WTC11 (cell line): ENCODE measurements at regions not wholly inside any gene's neighbourhood (a gene's known extent, or its start where the extent isn't known, plus 50 kb on each side); places are given as distances from the start of the nearest gene placed in this dataset.

Experiments
- ATAC-seq: fragments of 200-7000 bp; cut with Tn5 transposase; 2 replicates; pipeline ENCODE4 v1.10.0; 2021; ENCODE audit warnings: mild to moderate bottlenecking, moderate library complexity
- CTCF ChIA-PET: fragments of 300-600 bp; sonication (Branson Sonifier 250); formaldehyde crosslinking; loops from one replicate; lab custom pipeline; 2021; ENCODE audit warnings: antibody characterized with exemption; lab: Charles Lee
- POLR2A ChIA-PET: fragments of 350-600 bp; sonication (Branson Sonifier 250); formaldehyde crosslinking; loops from one replicate; lab custom pipeline; 2021; ENCODE audit warnings: antibody characterized with exemption; lab: Charles Lee
- DNase-seq: peaks from one replicate; pipeline ENCODE4 v3.0.0; 2021; ENCODE audit warnings: low spot score
- H3K27ac Mint-ChIP-seq: 2 replicates; pipeline ENCODE4 v1.8.0; 2021; ENCODE audit warnings: mixed read lengths
- H3K27me3 Mint-ChIP-seq: 2 replicates; pipeline ENCODE4 v1.8.0; 2021; ENCODE audit warnings: low read depth, mild to moderate bottlenecking, moderate library complexity, mixed read lengths
- H3K36me3 Mint-ChIP-seq: 2 replicates; pipeline ENCODE4 v1.8.0; 2021; ENCODE audit warnings: mixed read lengths
- H3K4me1 Mint-ChIP-seq: 2 replicates; pipeline ENCODE4 v1.8.0; 2022; ENCODE audit warnings: mixed read lengths
- H3K4me3 Mint-ChIP-seq: 2 replicates; pipeline ENCODE4 v1.8.0; 2021; ENCODE audit warnings: mild to moderate bottlenecking, moderate library complexity, mixed read lengths
- H3K9me3 Mint-ChIP-seq: 2 replicates; pipeline ENCODE4 v1.8.0; 2021; ENCODE audit warnings: mixed read lengths
- ARID4B ChIP-seq: sonication (generic); formaldehyde crosslinking; IDR thresholded peaks from 2 replicates; pipeline ENCODE4 v1.8.0; 2023; ENCODE audit warnings: missing genetic modification reagents, mild to moderate bottlenecking, borderline replicate concordance
- CREB1 ChIP-seq: sonication (generic); formaldehyde crosslinking; IDR thresholded peaks from 2 replicates; pipeline ENCODE4 v1.8.0; 2023; ENCODE audit warnings: mild to moderate bottlenecking, missing genetic modification reagents
- ELF4 ChIP-seq: sonication (generic); formaldehyde crosslinking; IDR thresholded peaks from 2 replicates; pipeline ENCODE4 v1.8.1; 2022; ENCODE audit warnings: low read depth, mild to moderate bottlenecking, moderate library complexity, missing genetic modification reagents
- FOXK1 ChIP-seq: sonication (generic); formaldehyde crosslinking; IDR thresholded peaks from 2 replicates; pipeline ENCODE4 v1.8.0; 2022; ENCODE audit warnings: mild to moderate bottlenecking, moderate library complexity, missing genetic modification reagents
- IRF1 ChIP-seq: sonication (generic); formaldehyde crosslinking; IDR thresholded peaks from 2 replicates; pipeline ENCODE4 v1.8.0; 2023; ENCODE audit warnings: missing genetic modification reagents
- KAT7 ChIP-seq: sonication (generic); formaldehyde crosslinking; IDR thresholded peaks from 2 replicates; pipeline ENCODE4 v1.8.1; 2023; ENCODE audit warnings: missing genetic modification reagents, mild to moderate bottlenecking, borderline replicate concordance
- MYBL2 ChIP-seq: sonication (generic); formaldehyde crosslinking; IDR thresholded peaks from 2 replicates; pipeline ENCODE4 v1.8.1; 2023; ENCODE audit warnings: mild to moderate bottlenecking, moderate library complexity, missing genetic modification reagents
- RELA ChIP-seq: sonication (generic); formaldehyde crosslinking; IDR thresholded peaks from 2 replicates; pipeline ENCODE4 v1.8.1; 2022; ENCODE audit warnings: missing genetic modification reagents, mild to moderate bottlenecking, borderline replicate concordance
- SOX15 ChIP-seq: fragments of 250-450 bp; sonication (Bioruptor Pico); IDR thresholded peaks from 2 replicates; pipeline ENCODE4 v1.9.0; 2021; ENCODE audit warnings: mild to moderate bottlenecking
- TP53 ChIP-seq: sonication (generic); formaldehyde crosslinking; IDR thresholded peaks from 2 replicates; pipeline ENCODE4 v1.8.1; 2023; ENCODE audit warnings: mild to moderate bottlenecking, missing genetic modification reagents
- ZNF671 ChIP-seq: fragments of 250-450 bp; sonication (Bioruptor Pico); IDR thresholded peaks from 2 replicates; pipeline ENCODE4 v1.8.0; 2021; ENCODE audit warnings: mild to moderate bottlenecking
- ZSCAN18 ChIP-seq: fragments of 250-450 bp; sonication (Bioruptor Pico); IDR thresholded peaks from 2 replicates; pipeline ENCODE4 v2.1.2; 2022; ENCODE audit warnings: mild to moderate bottlenecking, moderate library complexity
- TF ChIP-seq, protein P1 (sequence below): fragments of 200-600 bp; IDR thresholded peaks from 2 replicates; pipeline ENCODE4 v1.8.0; 2022; ENCODE audit warnings: antibody characterized with exemption
- TF ChIP-seq, protein P2 (sequence below): fragments of 250-450 bp; sonication (Bioruptor Pico); IDR thresholded peaks from 2 replicates; pipeline ENCODE4 v1.9.0; 2021; ENCODE audit warnings: mild to moderate bottlenecking
- TF ChIP-seq, protein P3 (sequence below): sonication (generic); formaldehyde crosslinking; IDR thresholded peaks from 2 replicates; pipeline ENCODE4 v1.8.0; 2022; ENCODE audit warnings: mild to moderate bottlenecking, missing genetic modification reagents
- TF ChIP-seq, protein P4 (sequence below): sonication (generic); formaldehyde crosslinking; IDR thresholded peaks from 2 replicates; pipeline ENCODE4 v1.8.1; 2023; ENCODE audit warnings: mild to moderate bottlenecking, missing genetic modification reagents
- TF ChIP-seq, protein P5 (sequence below): sonication (generic); formaldehyde crosslinking; IDR thresholded peaks from 2 replicates; pipeline ENCODE4 v1.8.0; 2022; ENCODE audit warnings: missing genetic modification reagents

DNA sequence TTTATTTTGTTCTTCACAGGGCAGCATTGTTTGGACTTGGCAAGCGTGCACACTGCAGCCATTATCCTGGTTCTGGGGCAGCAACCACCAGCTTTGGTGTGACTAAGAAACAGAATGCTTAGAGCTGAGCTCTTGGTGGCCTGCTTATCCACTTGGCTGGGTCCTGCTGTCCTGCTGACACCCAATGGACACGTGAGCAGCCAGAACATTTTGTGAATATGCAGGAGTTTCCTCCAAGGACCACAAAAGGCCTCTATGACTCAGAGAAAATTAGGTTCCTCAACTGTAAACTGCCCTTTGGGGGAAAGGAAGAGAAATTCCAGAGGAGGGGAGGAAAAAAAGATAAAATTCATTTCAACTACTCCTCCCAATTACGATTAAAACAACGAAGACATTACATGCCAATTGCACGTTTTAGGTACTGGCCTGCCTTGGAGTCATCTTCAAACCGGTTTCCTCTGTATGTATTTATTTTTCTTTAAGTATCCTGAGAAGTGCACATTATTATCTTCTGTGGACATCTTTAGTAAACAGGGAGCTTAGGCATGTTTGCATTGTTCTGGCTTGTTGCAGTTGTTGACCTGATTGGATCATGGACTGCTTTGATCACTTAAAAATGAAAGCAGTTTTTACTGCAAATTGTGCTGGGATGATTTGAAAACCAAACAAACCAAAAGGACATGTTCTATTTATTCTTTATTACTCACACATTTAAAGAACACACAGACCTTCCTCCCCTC is 82.3 kb upstream of the TLE4 start:
- DNase-seq (no peak), ATAC-seq (no peak)
- no peak overlapping the region for H3K27ac Mint-ChIP-seq
- no peaks in the 10 kb centered on the region; the same call in 1 of the 2 replicates for H3K27me3 Mint-ChIP-seq
- POLR2A ChIA-PET = no interaction called here
- CTCF ChIA-PET = no interaction called here
- peaks cover 15% of the 10 kb centered on the region for H3K9me3 Mint-ChIP-seq
- no peak overlapping the region for H3K4me3 Mint-ChIP-seq
- H3K36me3 Mint-ChIP-seq = no peaks in the 10 kb centered on the region; the same call in 1 of the 2 replicates
- TF ChIP-seq IRF1 (CRISPR knock-in tag) (no peak), MYBL2 (CRISPR knock-in tag) (no peak), ELF4 (CRISPR knock-in tag) (no peak)
- peaks cover 6% of the 10 kb centered on the region; the same call in 1 of the 2 replicates for H3K4me1 Mint-ChIP-seq

GRCh38 chr9:79490657-79491248 is 81.0 kb upstream of the TLE4 start:
- ATAC-seq = no peak
- Mint-ChIP-seq H3K27ac (no peak overlapping the region), H3K4me3 (no peak overlapping the region), H3K27me3 (no peaks in the 10 kb centered on the region; the same call in 1 of the 2 replicates), H3K36me3 (no peaks in the 10 kb centered on the region; the same call in 1 of the 2 replicates), H3K9me3 (peaks cover 15% of the 10 kb centered on the region), H3K4me1 (peaks cover 6% of the 10 kb centered on the region; the same call in 1 of the 2 replicates)
- ChIA-PET POLR2A (no interaction called here), CTCF (no interaction called here)
- DNase-seq = no peak
- no peak for TF ChIP-seq ZNF671 (CRISPR knock-in tag)
- TF ChIP-seq, protein P1, sequence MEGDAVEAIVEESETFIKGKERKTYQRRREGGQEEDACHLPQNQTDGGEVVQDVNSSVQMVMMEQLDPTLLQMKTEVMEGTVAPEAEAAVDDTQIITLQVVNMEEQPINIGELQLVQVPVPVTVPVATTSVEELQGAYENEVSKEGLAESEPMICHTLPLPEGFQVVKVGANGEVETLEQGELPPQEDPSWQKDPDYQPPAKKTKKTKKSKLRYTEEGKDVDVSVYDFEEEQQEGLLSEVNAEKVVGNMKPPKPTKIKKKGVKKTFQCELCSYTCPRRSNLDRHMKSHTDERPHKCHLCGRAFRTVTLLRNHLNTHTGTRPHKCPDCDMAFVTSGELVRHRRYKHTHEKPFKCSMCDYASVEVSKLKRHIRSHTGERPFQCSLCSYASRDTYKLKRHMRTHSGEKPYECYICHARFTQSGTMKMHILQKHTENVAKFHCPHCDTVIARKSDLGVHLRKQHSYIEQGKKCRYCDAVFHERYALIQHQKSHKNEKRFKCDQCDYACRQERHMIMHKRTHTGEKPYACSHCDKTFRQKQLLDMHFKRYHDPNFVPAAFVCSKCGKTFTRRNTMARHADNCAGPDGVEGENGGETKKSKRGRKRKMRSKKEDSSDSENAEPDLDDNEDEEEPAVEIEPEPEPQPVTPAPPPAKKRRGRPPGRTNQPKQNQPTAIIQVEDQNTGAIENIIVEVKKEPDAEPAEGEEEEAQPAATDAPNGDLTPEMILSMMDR = no peak
- TF ChIP-seq, protein P2, sequence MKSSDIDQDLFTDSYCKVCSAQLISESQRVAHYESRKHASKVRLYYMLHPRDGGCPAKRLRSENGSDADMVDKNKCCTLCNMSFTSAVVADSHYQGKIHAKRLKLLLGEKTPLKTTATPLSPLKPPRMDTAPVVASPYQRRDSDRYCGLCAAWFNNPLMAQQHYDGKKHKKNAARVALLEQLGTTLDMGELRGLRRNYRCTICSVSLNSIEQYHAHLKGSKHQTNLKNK (CRISPR knock-in tag) = no peak
- no peak for TF ChIP-seq ZSCAN18 (CRISPR knock-in tag)
- no peak for TF ChIP-seq FOXK1 (CRISPR knock-in tag)
- TF ChIP-seq TP53 (CRISPR knock-in tag) = no peak
- no peak for TF ChIP-seq ARID4B (CRISPR knock-in tag)
- TF ChIP-seq SOX15 (CRISPR knock-in tag) = no peak
- TF ChIP-seq, protein P3, sequence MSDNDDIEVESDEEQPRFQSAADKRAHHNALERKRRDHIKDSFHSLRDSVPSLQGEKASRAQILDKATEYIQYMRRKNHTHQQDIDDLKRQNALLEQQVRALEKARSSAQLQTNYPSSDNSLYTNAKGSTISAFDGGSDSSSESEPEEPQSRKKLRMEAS (CRISPR knock-in tag) = no peak
- TF ChIP-seq KAT7 (CRISPR knock-in tag) = no peak
- TF ChIP-seq, protein P4, sequence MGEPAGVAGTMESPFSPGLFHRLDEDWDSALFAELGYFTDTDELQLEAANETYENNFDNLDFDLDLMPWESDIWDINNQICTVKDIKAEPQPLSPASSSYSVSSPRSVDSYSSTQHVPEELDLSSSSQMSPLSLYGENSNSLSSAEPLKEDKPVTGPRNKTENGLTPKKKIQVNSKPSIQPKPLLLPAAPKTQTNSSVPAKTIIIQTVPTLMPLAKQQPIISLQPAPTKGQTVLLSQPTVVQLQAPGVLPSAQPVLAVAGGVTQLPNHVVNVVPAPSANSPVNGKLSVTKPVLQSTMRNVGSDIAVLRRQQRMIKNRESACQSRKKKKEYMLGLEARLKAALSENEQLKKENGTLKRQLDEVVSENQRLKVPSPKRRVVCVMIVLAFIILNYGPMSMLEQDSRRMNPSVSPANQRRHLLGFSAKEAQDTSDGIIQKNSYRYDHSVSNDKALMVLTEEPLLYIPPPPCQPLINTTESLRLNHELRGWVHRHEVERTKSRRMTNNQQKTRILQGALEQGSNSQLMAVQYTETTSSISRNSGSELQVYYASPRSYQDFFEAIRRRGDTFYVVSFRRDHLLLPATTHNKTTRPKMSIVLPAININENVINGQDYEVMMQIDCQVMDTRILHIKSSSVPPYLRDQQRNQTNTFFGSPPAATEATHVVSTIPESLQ = no peak
- TF ChIP-seq CREB1 (CRISPR knock-in tag) = no peak
- TF ChIP-seq, protein P5, sequence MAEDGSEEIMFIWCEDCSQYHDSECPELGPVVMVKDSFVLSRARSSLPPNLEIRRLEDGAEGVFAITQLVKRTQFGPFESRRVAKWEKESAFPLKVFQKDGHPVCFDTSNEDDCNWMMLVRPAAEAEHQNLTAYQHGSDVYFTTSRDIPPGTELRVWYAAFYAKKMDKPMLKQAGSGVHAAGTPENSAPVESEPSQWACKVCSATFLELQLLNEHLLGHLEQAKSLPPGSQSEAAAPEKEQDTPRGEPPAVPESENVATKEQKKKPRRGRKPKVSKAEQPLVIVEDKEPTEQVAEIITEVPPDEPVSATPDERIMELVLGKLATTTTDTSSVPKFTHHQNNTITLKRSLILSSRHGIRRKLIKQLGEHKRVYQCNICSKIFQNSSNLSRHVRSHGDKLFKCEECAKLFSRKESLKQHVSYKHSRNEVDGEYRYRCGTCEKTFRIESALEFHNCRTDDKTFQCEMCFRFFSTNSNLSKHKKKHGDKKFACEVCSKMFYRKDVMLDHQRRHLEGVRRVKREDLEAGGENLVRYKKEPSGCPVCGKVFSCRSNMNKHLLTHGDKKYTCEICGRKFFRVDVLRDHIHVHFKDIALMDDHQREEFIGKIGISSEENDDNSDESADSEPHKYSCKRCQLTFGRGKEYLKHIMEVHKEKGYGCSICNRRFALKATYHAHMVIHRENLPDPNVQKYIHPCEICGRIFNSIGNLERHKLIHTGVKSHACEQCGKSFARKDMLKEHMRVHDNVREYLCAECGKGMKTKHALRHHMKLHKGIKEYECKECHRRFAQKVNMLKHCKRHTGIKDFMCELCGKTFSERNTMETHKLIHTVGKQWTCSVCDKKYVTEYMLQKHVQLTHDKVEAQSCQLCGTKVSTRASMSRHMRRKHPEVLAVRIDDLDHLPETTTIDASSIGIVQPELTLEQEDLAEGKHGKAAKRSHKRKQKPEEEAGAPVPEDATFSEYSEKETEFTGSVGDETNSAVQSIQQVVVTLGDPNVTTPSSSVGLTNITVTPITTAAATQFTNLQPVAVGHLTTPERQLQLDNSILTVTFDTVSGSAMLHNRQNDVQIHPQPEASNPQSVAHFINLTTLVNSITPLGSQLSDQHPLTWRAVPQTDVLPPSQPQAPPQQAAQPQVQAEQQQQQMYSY (CRISPR knock-in tag) = no peak
- no peak for TF ChIP-seq RELA
